ENCODE measurements at regions not wholly inside any gene's neighbourhood (a gene's known extent, or its start where the extent isn't known, plus 50 kb on each side); places are given as distances from the start of the nearest gene placed in this dataset.

DNA sequence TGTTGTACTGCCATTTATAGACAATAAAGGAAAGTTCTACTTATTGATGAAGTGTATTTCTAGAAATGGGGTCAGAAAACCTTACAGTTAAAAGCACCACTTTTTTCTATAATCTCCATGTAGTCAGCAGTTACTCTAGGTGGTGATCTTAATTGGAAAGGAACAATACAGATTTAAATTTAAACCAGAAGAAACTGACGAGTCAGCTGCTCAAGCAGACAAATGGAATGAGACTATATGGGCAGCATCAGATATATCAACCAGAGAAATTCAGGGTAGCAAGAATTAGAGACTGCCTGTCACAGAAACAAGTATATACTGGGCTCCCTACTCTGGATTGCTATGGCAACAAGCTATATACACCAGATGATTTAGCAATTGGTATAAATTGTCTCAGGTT lies 99.6 kb upstream of the SCG2 start:
- DNase-seq = no peak

DNA sequence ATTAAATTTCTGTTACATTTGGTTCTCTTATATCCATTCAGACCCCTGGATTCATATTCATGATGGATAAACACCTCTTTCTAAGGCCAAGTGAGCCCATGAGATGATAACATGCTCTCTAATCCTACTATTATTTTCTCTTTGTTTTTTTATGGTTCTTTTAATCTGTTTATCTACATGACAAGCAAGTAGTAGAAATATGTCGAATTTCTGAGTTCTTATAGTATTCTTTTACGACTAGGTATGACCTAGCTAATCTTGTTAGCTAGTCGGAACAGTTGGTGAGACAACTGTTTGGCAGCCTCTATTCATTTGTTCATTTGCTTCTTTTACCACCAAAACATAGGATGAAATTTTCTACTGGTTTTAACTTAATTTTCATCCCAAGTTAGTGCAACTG lies 98.1 kb upstream of the SCG2 start:
- no peak for DNase-seq

- DNase-seq = no peak
Measured at GRCh38 chr2:223697892-223698645, 95.9 kb upstream of the SCG2 start.

DNA sequence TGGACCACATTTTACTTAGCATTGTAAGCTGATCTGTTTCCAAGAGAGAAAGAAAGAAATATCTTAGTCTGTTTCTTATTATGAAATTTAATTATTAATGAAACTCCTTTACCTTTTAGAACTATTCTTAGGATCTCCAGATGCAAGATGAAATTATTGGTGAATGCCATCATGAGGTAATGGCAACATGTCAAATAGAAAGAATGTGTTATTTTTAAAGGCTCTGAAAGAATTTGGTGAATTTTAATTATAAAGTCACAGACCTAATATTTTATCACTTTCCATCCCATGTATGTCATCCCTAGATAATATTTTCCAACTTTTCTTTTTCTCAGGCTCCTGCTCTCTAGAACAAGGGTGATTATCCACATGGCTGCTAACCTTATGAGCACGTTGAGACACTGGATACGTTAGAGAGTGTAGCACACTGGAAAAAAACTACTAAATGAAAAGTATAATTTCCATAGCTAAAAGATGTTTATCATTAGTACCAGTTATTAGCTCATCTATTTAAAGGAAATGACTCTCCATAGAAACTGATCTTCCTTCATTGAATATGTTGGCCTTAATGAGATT lies 95.2 kb upstream of the SCG2 start:
- no peak for DNase-seq

- no peak for DNase-seq
Measured at GRCh38 chr2:223696719-223697118, 94.6 kb upstream of the SCG2 start.

GRCh38 chr2:223692191-223692947 lies 90.2 kb upstream of the SCG2 start:
- DNase-seq = peak; percentile 85

- peak; percentile 20 for DNase-seq
Measured at GRCh38 chr2:223688094-223688835, 86.1 kb upstream of the SCG2 start.

GRCh38 chr2:223681125-223681524 lies 79.0 kb upstream of the SCG2 start:
- no peak for DNase-seq

- DNase-seq = peak; percentile 38
Measured at GRCh38 chr2:223674998-223675609, 72.9 kb upstream of the SCG2 start.

GRCh38 chr2:223669453-223670225 lies 67.5 kb upstream of the SCG2 start:
- no peak for DNase-seq

- DNase-seq = no peak
Measured at GRCh38 chr2:223668302-223668998, 66.3 kb upstream of the SCG2 start.

DNA sequence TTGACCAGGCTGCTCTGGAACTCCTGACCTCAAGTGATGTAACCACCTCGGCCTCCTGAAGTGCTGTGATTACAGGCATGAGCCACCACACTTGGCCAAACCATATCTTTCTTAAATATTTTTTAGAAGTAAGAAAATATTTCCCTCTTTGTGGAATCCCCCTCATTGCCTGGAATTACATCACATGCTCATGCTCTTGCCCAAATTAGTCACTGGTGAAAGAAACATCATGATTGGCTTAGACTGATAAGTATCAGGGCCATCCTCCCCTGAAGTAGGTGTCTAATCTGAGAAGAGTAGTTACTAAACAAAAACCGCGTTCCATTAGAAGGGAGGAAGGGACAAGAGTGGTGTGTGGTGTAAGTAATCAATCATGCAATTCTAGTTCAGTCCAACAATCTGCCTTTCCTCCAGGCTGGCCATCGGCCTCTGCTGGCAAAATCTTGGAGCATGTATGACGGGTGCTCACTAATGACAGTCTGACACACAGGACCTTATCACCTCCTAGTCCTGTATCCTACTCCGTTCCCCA lies 52.3 kb upstream of the SCG2 start:
- DNase-seq = peak; percentile 41

DNA sequence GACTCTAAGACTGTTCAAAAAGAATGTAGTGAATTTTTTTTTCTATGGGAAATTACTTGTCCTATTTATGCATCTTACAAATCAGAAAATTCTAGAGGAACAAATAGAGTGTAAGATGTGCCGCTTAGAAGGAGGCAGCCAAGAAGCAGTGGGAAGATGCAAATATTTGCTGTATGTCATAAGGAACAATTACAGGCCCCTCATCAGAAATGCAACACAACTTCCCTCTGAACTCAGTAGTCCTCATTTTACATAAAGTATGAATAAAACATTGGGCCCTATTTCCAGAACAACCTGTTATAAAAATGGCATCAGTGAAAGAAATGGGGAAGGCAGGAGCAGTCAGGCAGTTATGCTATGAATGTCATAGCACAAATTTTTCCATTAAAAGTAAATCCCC lies 50.7 kb upstream of the SCG2 start:
- no peak for DNase-seq

DNA sequence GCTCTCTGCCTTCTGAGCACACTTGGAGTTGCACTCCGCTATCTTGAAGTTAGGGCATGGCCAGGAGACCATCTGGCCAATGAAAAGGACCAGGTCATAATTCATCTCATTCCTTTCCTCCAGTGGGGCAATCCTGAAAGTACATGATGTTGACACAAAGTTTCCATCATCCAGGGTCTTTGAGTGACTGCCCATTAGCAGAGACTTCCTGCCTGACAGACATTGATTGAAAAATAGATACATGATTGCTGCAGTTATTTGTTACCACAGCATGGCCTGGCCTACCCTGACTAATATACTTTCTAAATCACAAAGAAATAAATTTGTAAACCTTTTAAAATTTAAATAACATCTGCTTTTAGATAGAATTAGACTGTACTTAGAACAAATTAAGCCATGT lies 50.0 kb upstream of the SCG2 start:
- no peak for DNase-seq
